Hematopoietic multipotent progenitor cell (in vitro differentiated cells): ENCODE measurements at regions not wholly inside any gene's neighbourhood (a gene's known extent, or its start where the extent isn't known, plus 50 kb on each side); places are given as distances from the start of the nearest gene placed in this dataset.

ENCODE experiments used
- DNase-seq, 3 donors: peaks; one replicate each; pipeline ENCODE4 v3.0.0-alpha.2; 2011 to 2015; ENCODE audit warnings: low read depth in 2 of 3, low spot score in 2 of 3

GRCh38 chr15:91516866-91517265 lies 336.6 kb upstream of the SLCO3A1 start:
- no peak for DNase-seq

- DNase-seq = peak in 1 of 3 donors; percentile 6
Observed at GRCh38 chr15:91517491-91518200, 335.9 kb upstream of the SLCO3A1 start.

GRCh38 chr15:91520850-91521249 lies 332.7 kb upstream of the SLCO3A1 start:
- no peak for DNase-seq

- DNase-seq = no peak
Observed at GRCh38 chr15:91521548-91521947, 332.0 kb upstream of the SLCO3A1 start.

- no peak for DNase-seq
Observed at GRCh38 chr15:91521996-91522395, 331.5 kb upstream of the SLCO3A1 start.

GRCh38 chr15:91522605-91523332 lies 330.7 kb upstream of the SLCO3A1 start:
- DNase-seq = peak; percentile 5 to 85 (median 56)

GRCh38 chr15:91523596-91523995 lies 329.9 kb upstream of the SLCO3A1 start:
- no peak for DNase-seq

GRCh38 chr15:91524534-91524933 lies 329.0 kb upstream of the SLCO3A1 start:
- no peak for DNase-seq

GRCh38 chr15:91525751-91526150 lies 327.8 kb upstream of the SLCO3A1 start:
- no peak for DNase-seq

- DNase-seq = peak in 1 of 3 donors; percentile 8
Observed at GRCh38 chr15:91526424-91526823, 327.1 kb upstream of the SLCO3A1 start.

- no peak for DNase-seq
Observed at GRCh38 chr15:91528801-91529200, 324.7 kb upstream of the SLCO3A1 start.

- no peak for DNase-seq
Observed at GRCh38 chr15:91529534-91529933, 324.0 kb upstream of the SLCO3A1 start.

GRCh38 chr15:91530279-91530678 lies 323.2 kb upstream of the SLCO3A1 start:
- no peak for DNase-seq

- no peak for DNase-seq
Observed at GRCh38 chr15:91530956-91531582, 322.4 kb upstream of the SLCO3A1 start.

- DNase-seq = no peak
Observed at GRCh38 chr15:91534235-91534634, 319.3 kb upstream of the SLCO3A1 start.

- no peak for DNase-seq
Observed at GRCh38 chr15:91534976-91535375, 318.5 kb upstream of the SLCO3A1 start.

- DNase-seq = no peak
Observed at GRCh38 chr15:91535856-91536500, 317.5 kb upstream of the SLCO3A1 start.

GRCh38 chr15:91537856-91538255 lies 315.7 kb upstream of the SLCO3A1 start:
- DNase-seq = no peak

GRCh38 chr15:91538782-91539181 lies 314.7 kb upstream of the SLCO3A1 start:
- no peak for DNase-seq

- DNase-seq = no peak
Observed at GRCh38 chr15:91541286-91541685, 312.2 kb upstream of the SLCO3A1 start.

GRCh38 chr15:91542226-91542625 lies 311.3 kb upstream of the SLCO3A1 start:
- DNase-seq = no peak
